Upper lobe of left lung (tissue), 4 donors: ENCODE measurements at regions not wholly inside any gene's neighbourhood (a gene's known extent, or its start where the extent isn't known, plus 50 kb on each side); places are given as distances from the start of the nearest gene placed in this dataset.

Experiments
- EP300 ChIP-seq, 4 donors: sonication (generic); formaldehyde crosslinking; IDR thresholded peaks; one replicate each; pipeline ENCODE4 v1.5.1; 2017; ENCODE audit warnings: antibody characterized with exemption in 4 of 4, control low read depth in 2 of 4
- POLR2A ChIP-seq, 4 donors: fragments of 450-650 bp; IDR thresholded peaks; one replicate each; pipeline ENCODE4 v1.5.1; 2016 to 2017; ENCODE audit warnings: antibody characterized with exemption in 4 of 4, mild to moderate bottlenecking in 2 of 4
- TF ChIP-seq, protein P1 (sequence below), 6 experiments: fragments of 450-650 bp in 4 of 6; fragments of 200-600 bp in 2 of 6; sonication (generic) in 2 of 6; IDR thresholded peaks; one replicate each; pipeline ENCODE4 v1.5.1; 2016 to 2019; ENCODE audit warnings: antibody characterized with exemption in 6 of 6

DNA sequence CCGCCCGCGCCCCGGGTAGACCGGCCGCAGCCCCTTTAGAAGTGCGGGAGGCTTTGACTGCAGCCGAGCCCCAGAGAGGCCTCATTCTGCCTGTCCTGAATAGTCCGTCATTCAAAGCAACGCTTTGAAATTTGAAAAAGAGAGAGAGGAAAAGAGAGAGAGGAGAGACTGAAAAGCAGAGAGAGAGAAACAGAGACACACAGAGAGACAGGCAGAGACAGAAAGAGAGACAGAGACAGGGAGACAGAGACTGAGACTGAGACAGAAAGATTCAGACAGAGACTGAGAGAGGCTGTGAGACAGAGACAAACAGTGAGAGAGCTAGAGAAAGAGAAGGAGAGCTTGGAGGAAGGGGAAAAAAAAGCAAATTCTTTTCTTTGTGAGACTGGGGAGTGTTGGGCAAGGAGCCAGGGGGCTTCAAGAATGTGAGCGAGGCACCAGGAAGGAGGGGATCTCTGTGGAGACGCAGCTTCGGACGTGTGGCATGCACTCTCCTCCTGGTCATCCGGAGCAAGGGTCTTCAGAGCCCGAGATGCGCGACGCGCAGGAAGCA is 73.1 kb downstream of the MYCN start:
- TF ChIP-seq, protein P1, sequence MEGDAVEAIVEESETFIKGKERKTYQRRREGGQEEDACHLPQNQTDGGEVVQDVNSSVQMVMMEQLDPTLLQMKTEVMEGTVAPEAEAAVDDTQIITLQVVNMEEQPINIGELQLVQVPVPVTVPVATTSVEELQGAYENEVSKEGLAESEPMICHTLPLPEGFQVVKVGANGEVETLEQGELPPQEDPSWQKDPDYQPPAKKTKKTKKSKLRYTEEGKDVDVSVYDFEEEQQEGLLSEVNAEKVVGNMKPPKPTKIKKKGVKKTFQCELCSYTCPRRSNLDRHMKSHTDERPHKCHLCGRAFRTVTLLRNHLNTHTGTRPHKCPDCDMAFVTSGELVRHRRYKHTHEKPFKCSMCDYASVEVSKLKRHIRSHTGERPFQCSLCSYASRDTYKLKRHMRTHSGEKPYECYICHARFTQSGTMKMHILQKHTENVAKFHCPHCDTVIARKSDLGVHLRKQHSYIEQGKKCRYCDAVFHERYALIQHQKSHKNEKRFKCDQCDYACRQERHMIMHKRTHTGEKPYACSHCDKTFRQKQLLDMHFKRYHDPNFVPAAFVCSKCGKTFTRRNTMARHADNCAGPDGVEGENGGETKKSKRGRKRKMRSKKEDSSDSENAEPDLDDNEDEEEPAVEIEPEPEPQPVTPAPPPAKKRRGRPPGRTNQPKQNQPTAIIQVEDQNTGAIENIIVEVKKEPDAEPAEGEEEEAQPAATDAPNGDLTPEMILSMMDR (IDR thresholded peaks at IDR 0.05), result no peak
- TF ChIP-seq POLR2A (IDR thresholded peaks at IDR 0.05) (no peak), EP300 (IDR thresholded peaks at IDR 0.05) (no peak)
